Activated naive CD4-positive, alpha-beta T cell treated with anti-CD3 and anti-CD28 coated beads for 36 hours (primary cell): ENCODE measurements at regions not wholly inside any gene's neighbourhood (a gene's known extent, or its start where the extent isn't known, plus 50 kb on each side); places are given as distances from the start of the nearest gene placed in this dataset.

Source experiments
- CTCF ChIA-PET: fragments of 350-600 bp; sonication (Branson Sonifier 250); formaldehyde crosslinking; loops from one replicate; lab custom pipeline; 2021; ENCODE audit warnings: antibody characterized with exemption; lab: Charles Lee
- DNase-seq: peaks from one replicate; pipeline ENCODE4 v3.0.0-alpha.2; 2020
- H3K27ac Mint-ChIP-seq: one replicate; pipeline ENCODE4 v1.8.0; 2021; ENCODE audit warnings: mild to moderate bottlenecking, mixed read lengths
- H3K27me3 Mint-ChIP-seq: one replicate; pipeline ENCODE4 v1.8.0; 2021; ENCODE audit warnings: low read depth, mixed read lengths
- H3K36me3 Mint-ChIP-seq: one replicate; pipeline ENCODE4 v1.8.0; 2021; ENCODE audit warnings: low read depth, mixed read lengths
- H3K4me1 Mint-ChIP-seq: one replicate; pipeline ENCODE4 v1.8.0; 2021; ENCODE audit warnings: low read depth, mixed read lengths
- H3K4me3 Mint-ChIP-seq: one replicate; pipeline ENCODE4 v1.8.0; 2021; ENCODE audit warnings: mild to moderate bottlenecking, moderate library complexity, mixed read lengths
- H3K9me3 Mint-ChIP-seq: one replicate; pipeline ENCODE4 v1.8.0; 2021; ENCODE audit warnings: mixed read lengths
- intact Hi-C: fragments of 100-400 bp; cut with micrococcal nuclease; formaldehyde crosslinking; loops from one replicate; pipeline ENCODE4 v1.15.1; 2023

- DNase-seq, result no peak
- H3K27ac Mint-ChIP-seq, result no peak overlapping the region
- no peak overlapping the region for H3K4me3 Mint-ChIP-seq
- peaks cover 4% of the 10 kb centered on the region for H3K36me3 Mint-ChIP-seq
- CTCF ChIA-PET, result interaction anchor here (1.6 kb wide), 1 partner anchor 363 kb away, joined by 4 read pairs; no protein-coding TSS in a partner anchor
- no peaks in the 10 kb centered on the region for H3K27me3 Mint-ChIP-seq
- intact Hi-C loops, result loop anchor here (5.0 kb wide), 1 partner anchor 407 kb away; no protein-coding TSS in a partner anchor
- peaks cover 24% of the 10 kb centered on the region for H3K9me3 Mint-ChIP-seq
- H3K4me1 Mint-ChIP-seq, result peaks cover 11% of the 10 kb centered on the region
Measured at GRCh38 chr2:237150186-237150585, 64.5 kb downstream of the COPS8 start.

DNA sequence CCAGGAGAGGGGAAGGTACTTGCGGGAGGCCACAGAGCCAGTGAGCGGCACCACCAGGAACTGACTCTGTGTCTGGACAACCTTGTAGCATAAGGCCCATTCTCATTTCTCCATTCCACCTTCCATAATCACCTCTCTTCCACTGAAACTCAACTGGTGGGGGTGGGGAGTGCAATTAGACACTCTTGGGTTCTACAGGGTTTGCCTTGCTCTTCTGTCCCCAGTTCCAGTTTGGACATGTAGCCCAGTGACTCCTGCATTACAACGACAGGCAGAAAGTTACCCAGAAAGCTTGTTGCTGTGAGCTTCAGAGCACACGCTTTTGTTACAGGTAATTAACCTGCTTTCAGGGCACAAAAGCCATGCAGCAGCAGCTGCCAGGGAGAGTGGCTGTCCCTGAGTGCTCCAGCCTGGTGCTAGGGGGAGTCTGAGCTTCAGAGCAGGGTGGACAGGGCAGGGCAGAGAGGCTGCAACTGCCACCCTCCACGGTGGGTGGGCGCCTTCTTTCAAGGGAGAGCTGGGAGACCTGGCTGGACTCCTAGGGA lies 65.2 kb downstream of the COPS8 start:
- CTCF ChIA-PET, result interaction anchor here (0.7 to 1.6 kb wide), 2 partner anchors 10 to 362 kb away, joined by 4 to 5 read pairs; no protein-coding TSS in a partner anchor
- peaks cover 22% of the 10 kb centered on the region for H3K9me3 Mint-ChIP-seq
- intact Hi-C loops, result loop anchor here (5.0 kb wide), 1 partner anchor 406 kb away; no protein-coding TSS in a partner anchor
- H3K27me3 Mint-ChIP-seq, result no peaks in the 10 kb centered on the region
- DNase-seq, result no peak
- no peak overlapping the region for H3K4me3 Mint-ChIP-seq
- no peak overlapping the region for H3K27ac Mint-ChIP-seq
- peaks cover 4% of the 10 kb centered on the region for H3K36me3 Mint-ChIP-seq
- peaks cover 19% of the 10 kb centered on the region for H3K4me1 Mint-ChIP-seq

- CTCF ChIA-PET, result interaction anchor here (1.0 kb wide), 1 partner anchor 362 kb away, joined by 3 read pairs; no protein-coding TSS in a partner anchor
- peaks cover 12% of the 10 kb centered on the region for H3K9me3 Mint-ChIP-seq
- no peaks in the 10 kb centered on the region for H3K27me3 Mint-ChIP-seq
- no peak overlapping the region for H3K27ac Mint-ChIP-seq
- H3K36me3 Mint-ChIP-seq, result no peaks in the 10 kb centered on the region
- H3K4me1 Mint-ChIP-seq, result peaks cover 25% of the 10 kb centered on the region
- H3K4me3 Mint-ChIP-seq, result no peak overlapping the region
- no peak for DNase-seq
- intact Hi-C loops, result loop anchor here (5.0 kb wide), 1 partner anchor 405 kb away; no protein-coding TSS in a partner anchor
Measured at GRCh38 chr2:237152361-237152760, 66.7 kb downstream of the COPS8 start.

DNA sequence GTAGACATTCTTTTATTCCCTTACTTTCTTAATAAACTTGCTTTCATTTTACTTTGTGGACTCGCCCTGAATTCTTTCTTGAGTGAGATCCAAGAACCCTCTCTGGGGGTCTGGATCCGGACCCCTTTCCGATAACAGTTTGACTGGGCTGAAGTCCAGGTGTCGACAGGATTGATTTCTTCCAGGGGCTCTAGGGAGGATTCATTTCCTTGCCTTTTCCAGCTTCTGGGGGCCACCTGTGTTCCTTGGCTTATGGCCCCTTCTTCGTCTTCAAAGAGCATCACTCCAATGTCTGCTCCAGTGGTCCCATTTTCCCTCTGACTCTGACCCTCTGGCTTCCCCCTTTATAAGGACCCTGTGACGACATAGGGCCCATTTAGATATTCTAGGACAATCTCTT lies 67.5 kb downstream of the COPS8 start:
- intact Hi-C loops, result loop anchor here (5.0 kb wide), 1 partner anchor 404 kb away; no protein-coding TSS in a partner anchor
- CTCF ChIA-PET, result interaction anchor here (1.4 to 2.6 kb wide), 4 partner anchors 321 to 419 kb away, joined by 3 to 12 read pairs (median 8); no protein-coding TSS in a partner anchor
- Mint-ChIP-seq H3K27me3 (no peaks in the 10 kb centered on the region), H3K27ac (no peak overlapping the region), H3K36me3 (no peaks in the 10 kb centered on the region), H3K4me3 (no peak overlapping the region), H3K9me3 (peaks cover 5% of the 10 kb centered on the region), H3K4me1 (peaks cover 25% of the 10 kb centered on the region)
- DNase-seq, result no peak

DNA sequence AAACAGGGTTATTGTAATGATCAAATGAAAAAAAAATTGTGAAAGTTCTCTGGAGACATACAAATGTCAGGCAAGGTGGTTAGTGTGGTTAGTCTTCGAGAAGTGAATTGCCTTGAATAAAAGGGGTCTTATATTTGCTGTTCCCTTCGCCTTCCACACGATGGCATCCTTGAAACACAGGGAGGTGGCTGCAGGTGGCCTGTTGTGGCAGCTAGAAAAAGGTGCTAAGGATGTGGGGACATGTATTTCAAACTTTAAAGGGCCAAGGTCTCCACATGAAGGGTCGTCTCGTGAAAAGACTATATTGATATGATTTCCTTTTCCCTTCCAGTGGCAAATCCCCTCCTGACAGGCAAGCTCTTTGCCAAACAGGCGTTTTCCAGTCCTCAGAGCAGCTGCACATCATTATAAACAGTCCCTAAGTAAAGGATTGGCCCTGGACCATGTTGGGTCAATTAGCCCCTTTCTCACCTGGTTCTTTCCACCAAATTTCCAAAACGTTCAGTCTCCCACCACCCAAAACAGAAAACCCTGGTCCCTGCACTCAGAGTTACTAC lies 68.5 kb downstream of the COPS8 start:
- intact Hi-C loops, result loop anchor here (1.0 to 5.0 kb wide), 4 partner anchors 168 to 418 kb away; no protein-coding TSS in a partner anchor
- DNase-seq, result peak; percentile 72
- no peak overlapping the region for H3K27ac Mint-ChIP-seq
- CTCF ChIA-PET, result interaction anchor here (0.6 to 2.6 kb wide), 14 partner anchors 32 to 418 kb away, joined by 3 to 12 read pairs (median 3); no protein-coding TSS in a partner anchor
- no peaks in the 10 kb centered on the region for H3K27me3 Mint-ChIP-seq
- no peaks in the 10 kb centered on the region for H3K36me3 Mint-ChIP-seq
- peaks cover 29% of the 10 kb centered on the region for H3K4me1 Mint-ChIP-seq
- H3K9me3 Mint-ChIP-seq, result no peaks in the 10 kb centered on the region
- no peak overlapping the region for H3K4me3 Mint-ChIP-seq

DNA sequence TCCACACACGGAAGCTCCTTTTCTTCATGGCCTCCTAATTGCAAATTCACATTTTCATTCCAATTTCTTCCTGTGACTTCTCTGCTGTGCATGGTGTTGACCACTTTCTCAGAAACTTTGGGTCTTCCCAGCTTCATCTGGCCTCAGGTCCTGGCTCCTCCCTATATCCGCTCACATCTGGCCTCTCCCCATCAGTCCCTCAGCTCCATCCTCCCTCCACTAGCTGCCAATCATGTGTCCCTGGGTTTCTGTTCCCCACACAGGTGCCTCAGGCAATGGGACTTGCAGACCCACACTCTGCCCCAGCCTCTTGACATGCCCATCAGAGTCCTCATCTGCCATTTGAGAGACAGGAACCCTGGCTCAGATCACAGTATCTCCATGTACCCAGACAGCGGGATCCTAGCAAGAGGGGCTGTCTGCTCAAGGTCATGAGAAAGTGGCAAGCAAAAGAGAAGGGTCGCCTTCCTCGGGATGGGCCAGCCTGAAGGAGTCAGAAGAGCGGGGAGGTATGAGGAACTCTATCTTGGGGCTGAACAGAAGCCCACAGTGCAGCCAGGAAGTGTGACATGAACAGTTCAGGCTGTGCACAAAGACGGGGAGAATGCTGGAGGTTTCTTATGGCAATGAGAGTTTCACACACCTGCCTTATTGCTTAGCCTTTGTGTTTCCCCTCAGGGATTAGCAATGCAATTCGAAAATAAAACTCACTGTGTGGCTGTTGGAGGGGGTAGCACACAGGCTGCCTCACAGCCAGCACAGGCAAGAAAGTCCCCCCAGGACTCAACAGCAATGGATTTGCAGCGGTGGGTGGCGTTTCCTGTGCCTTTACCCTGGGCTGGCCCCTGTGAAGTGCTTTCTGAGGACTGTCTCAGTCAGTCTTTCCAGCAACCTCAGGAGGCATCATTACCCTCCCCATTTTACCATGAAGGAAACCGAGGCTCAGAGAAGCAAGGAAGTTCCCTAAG lies 69.5 kb downstream of the COPS8 start:
- no peaks in the 10 kb centered on the region for H3K27me3 Mint-ChIP-seq
- peak overlapping the region; percentile 38 for H3K27ac Mint-ChIP-seq
- H3K4me3 Mint-ChIP-seq, result no peak overlapping the region
- peaks cover 30% of the 10 kb centered on the region for H3K4me1 Mint-ChIP-seq
- intact Hi-C loops, result loop anchor here (1.0 to 5.0 kb wide), 6 partner anchors 27 to 417 kb away; no protein-coding TSS in a partner anchor
- CTCF ChIA-PET, result interaction anchor here (0.6 to 2.6 kb wide), 13 partner anchors 33 to 417 kb away, joined by 3 to 12 read pairs (median 3); no protein-coding TSS in a partner anchor
- peak; percentile 67 for DNase-seq
- no peaks in the 10 kb centered on the region for H3K9me3 Mint-ChIP-seq
- no peaks in the 10 kb centered on the region for H3K36me3 Mint-ChIP-seq

GRCh38 chr2:237156031-237156856 lies 70.6 kb downstream of the COPS8 start:
- Mint-ChIP-seq H3K36me3 (no peaks in the 10 kb centered on the region), H3K4me3 (no peak overlapping the region), H3K27ac (peak overlapping the region; percentile 38), H3K27me3 (no peaks in the 10 kb centered on the region), H3K4me1 (peaks cover 30% of the 10 kb centered on the region), H3K9me3 (no peaks in the 10 kb centered on the region)
- DNase-seq, result peak; percentile 61
- CTCF ChIA-PET, result interaction anchor here (1.0 to 1.2 kb wide), 3 partner anchors 34 to 356 kb away, joined by 3 to 4 read pairs (median 3); no protein-coding TSS in a partner anchor
- intact Hi-C loops, result loop anchor here (5.0 kb wide), 1 partner anchor 276 kb away; no protein-coding TSS in a partner anchor

- Mint-ChIP-seq H3K27ac (no peak overlapping the region), H3K27me3 (no peaks in the 10 kb centered on the region), H3K4me3 (no peak overlapping the region), H3K4me1 (peaks cover 30% of the 10 kb centered on the region), H3K36me3 (no peaks in the 10 kb centered on the region), H3K9me3 (no peaks in the 10 kb centered on the region)
- no peak for DNase-seq
- intact Hi-C loops, result loop anchor here (5.0 kb wide), 1 partner anchor 275 kb away; no protein-coding TSS in a partner anchor
- CTCF ChIA-PET, result interaction anchor here (1.0 to 1.2 kb wide), 2 partner anchors 318 to 355 kb away, joined by 3 to 4 read pairs; no protein-coding TSS in a partner anchor
Measured at GRCh38 chr2:237156857-237157779, 71.4 kb downstream of the COPS8 start.

GRCh38 chr2:237157780-237158102 lies 72.1 kb downstream of the COPS8 start:
- no peak overlapping the region for H3K27ac Mint-ChIP-seq
- no peak for DNase-seq
- no peaks in the 10 kb centered on the region for H3K9me3 Mint-ChIP-seq
- H3K36me3 Mint-ChIP-seq, result no peaks in the 10 kb centered on the region
- H3K4me3 Mint-ChIP-seq, result no peak overlapping the region
- peaks cover 30% of the 10 kb centered on the region for H3K4me1 Mint-ChIP-seq
- intact Hi-C loops, result loop anchor here (5.0 kb wide), 1 partner anchor 275 kb away; no protein-coding TSS in a partner anchor
- CTCF ChIA-PET, result interaction anchor here (1.2 kb wide), 1 partner anchor 166 kb away, joined by 3 read pairs; no protein-coding TSS in a partner anchor
- no peaks in the 10 kb centered on the region for H3K27me3 Mint-ChIP-seq

DNA sequence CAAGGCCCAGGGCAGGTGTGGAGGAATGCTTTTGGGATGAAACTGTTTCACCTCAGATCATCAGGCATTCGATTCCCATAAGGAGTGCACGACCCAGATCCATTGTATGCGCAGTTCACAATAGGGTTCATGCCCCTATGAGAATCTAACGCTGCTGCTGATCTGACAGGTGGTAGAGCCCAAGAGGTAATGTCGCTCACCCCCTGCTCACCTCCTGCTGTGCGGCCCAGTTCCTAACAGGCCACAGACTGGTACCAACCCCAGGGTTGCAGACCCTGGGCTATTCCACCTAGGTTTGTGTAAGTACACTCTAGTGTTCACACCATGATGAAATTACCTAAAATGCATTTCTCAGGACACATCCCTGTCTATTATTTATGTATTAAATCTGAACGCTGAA lies 72.5 kb downstream of the COPS8 start:
- intact Hi-C loops, result loop anchor here (5.0 kb wide), 1 partner anchor 274 kb away; no protein-coding TSS in a partner anchor
- Mint-ChIP-seq H3K4me3 (no peak overlapping the region), H3K36me3 (no peaks in the 10 kb centered on the region), H3K9me3 (no peaks in the 10 kb centered on the region), H3K27me3 (no peaks in the 10 kb centered on the region), H3K27ac (no peak overlapping the region), H3K4me1 (peaks cover 30% of the 10 kb centered on the region)
- DNase-seq, result no peak
- CTCF ChIA-PET, result interaction anchor here (1.2 kb wide), 1 partner anchor 166 kb away, joined by 3 read pairs; no protein-coding TSS in a partner anchor
